ENCODE measurements at regions not wholly inside any gene's neighbourhood (a gene's known extent, or its start where the extent isn't known, plus 50 kb on each side); places are given as distances from the start of the nearest gene placed in this dataset.

DNA sequence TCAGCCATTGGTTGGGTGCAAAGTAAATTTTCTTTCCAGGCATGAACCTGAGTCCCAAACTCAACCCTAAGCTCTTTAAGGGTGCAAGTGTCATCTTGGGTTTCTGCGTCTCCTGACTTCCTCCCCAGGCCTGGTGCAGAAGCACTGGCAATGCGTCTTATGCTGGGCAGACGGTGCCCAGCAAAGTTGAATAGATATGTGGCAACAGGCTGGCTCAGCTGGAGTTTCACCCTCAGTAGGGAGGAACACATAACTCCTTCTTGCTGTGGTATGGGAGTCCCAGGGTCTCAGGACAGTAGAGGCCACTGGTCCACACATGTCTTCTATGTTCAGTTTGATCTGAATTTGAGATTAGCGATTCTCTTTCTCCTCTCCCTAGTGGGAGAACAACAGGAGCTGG lies 181.3 kb downstream of the RPS24 start:
- TF ChIP-seq, protein P1, sequence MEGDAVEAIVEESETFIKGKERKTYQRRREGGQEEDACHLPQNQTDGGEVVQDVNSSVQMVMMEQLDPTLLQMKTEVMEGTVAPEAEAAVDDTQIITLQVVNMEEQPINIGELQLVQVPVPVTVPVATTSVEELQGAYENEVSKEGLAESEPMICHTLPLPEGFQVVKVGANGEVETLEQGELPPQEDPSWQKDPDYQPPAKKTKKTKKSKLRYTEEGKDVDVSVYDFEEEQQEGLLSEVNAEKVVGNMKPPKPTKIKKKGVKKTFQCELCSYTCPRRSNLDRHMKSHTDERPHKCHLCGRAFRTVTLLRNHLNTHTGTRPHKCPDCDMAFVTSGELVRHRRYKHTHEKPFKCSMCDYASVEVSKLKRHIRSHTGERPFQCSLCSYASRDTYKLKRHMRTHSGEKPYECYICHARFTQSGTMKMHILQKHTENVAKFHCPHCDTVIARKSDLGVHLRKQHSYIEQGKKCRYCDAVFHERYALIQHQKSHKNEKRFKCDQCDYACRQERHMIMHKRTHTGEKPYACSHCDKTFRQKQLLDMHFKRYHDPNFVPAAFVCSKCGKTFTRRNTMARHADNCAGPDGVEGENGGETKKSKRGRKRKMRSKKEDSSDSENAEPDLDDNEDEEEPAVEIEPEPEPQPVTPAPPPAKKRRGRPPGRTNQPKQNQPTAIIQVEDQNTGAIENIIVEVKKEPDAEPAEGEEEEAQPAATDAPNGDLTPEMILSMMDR (conservative IDR thresholded peaks at IDR 0.05 in 1 of 2, IDR thresholded peaks at IDR 0.05 in 1 of 2; ENCODE audit: low read depth in 1 of 2, low read length in 2 of 2) = no peak
- no peak for TF ChIP-seq EZH2 (IDR thresholded peaks at IDR 0.05; ENCODE audit: low read length, missing control alignments)
